GM10266 (cell line): ENCODE measurements at regions not wholly inside any gene's neighbourhood (a gene's known extent, or its start where the extent isn't known, plus 50 kb on each side); places are given as distances from the start of the nearest gene placed in this dataset.
A peak's percentile ranks its signal among the peaks of the same experiment; 100 is the strongest.
"Not testable (repeated sequence)": the region's sequence is repeated elsewhere in the genome, so short reads cannot be mapped to it uniquely, and the experiment has no call there.

Experiments
- DNase-seq: peaks from one replicate; pipeline ENCODE4 v3.0.0; 2012; ENCODE audit errors: extremely low spot score
- TF ChIP-seq, protein P1 (sequence below): IDR thresholded peaks from 2 replicates; pipeline ENCODE4 v1.5.1; 2012; ENCODE audit warnings: mild to moderate bottlenecking, low read depth; ENCODE audit not compliant: control insufficient read depth, insufficient read depth; ENCODE audit errors: missing control alignments

DNA sequence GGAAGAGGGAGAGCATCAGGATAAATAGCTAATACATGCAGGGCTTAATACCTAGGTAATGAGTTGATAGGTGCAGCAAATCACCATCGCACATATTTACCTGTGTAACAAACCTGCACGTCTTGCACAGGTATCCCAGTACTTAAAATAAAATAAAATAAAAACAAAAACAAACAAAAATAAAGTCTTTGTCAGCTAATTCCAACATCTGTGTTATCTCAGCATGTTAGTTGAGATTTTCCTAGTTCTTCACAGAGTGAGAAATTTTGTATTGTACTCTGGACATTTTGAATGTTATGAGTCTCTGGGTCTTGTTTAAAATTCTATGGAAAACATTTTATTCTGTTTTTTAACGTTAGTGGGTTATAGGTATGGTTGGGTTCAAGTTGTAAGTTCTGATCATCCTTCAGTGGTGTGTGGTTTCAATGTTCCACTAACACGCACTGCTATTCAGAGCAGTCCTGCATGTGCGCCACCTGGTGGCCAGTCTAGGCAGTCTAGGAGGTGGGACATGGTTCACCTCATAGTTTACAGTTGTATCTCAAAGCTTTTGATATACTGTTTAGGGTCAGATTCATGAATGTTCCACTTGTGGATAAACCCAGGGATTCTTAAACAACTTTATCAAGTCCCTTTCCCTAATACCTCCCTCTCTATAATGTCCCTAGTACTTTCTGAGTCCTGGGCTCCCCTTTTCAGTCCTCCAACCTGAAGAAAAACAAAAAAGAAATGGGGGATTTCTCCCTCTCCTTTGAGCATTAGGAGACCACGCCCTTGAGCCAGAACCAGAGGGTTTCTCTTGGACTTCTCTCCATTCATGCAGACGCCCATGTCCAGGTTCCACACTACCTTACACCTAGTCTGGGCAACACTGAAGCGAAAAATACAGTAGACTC lies 213.4 kb upstream of the GATA6 start:
- DNase-seq, result peak; percentile 72
- TF ChIP-seq, protein P1, sequence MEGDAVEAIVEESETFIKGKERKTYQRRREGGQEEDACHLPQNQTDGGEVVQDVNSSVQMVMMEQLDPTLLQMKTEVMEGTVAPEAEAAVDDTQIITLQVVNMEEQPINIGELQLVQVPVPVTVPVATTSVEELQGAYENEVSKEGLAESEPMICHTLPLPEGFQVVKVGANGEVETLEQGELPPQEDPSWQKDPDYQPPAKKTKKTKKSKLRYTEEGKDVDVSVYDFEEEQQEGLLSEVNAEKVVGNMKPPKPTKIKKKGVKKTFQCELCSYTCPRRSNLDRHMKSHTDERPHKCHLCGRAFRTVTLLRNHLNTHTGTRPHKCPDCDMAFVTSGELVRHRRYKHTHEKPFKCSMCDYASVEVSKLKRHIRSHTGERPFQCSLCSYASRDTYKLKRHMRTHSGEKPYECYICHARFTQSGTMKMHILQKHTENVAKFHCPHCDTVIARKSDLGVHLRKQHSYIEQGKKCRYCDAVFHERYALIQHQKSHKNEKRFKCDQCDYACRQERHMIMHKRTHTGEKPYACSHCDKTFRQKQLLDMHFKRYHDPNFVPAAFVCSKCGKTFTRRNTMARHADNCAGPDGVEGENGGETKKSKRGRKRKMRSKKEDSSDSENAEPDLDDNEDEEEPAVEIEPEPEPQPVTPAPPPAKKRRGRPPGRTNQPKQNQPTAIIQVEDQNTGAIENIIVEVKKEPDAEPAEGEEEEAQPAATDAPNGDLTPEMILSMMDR, result peak; percentile 96

- TF ChIP-seq, protein P1, result no peak
- no peak for DNase-seq
These were observed 211.1 kb upstream of the GATA6 start for GRCh38 chr18:21958263-21958662.

GRCh38 chr18:21958707-21959450 lies 210.5 kb upstream of the GATA6 start:
- TF ChIP-seq, protein P1, result no peak
- DNase-seq, result no peak

DNA sequence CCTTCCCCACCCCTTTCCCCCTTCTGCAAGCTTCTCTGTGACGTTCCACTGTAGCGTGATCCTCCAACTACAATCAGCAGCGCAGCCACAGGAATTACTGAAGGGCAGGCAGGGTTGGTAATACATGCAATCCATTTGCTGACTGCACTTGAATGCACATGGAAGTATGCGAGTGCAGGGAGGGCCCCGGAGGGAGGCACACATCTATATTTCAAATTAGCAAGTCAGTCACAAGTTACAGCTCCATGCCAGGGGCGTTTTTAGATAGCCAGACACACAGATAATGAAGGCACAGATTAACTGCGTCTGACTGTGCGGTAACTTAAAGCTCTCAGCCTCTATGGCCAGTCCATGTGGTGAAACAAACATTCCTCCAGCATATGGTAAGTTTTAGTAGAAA lies 209.2 kb upstream of the GATA6 start:
- DNase-seq, result no peak
- TF ChIP-seq, protein P1, result no peak

DNA sequence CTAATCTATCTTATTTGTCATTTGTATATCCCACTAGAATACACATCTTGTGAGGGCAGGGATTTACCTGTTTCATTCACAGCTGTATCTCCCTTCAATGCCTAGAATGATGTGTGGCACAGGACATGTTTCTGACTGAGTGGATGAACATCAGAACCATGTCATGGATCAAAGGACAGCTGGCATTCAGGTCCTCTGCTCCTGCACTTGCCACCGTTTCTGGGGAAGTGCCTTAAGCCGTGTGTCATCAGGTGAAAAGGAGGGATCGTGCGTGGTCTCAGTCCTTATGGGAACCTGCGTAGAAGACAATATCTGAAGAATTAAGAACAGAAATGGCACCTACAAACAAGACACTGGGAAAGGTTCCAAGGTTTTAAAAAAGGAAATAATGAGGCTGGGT lies 206.1 kb upstream of the GATA6 start:
- no peak for DNase-seq
- TF ChIP-seq, protein P1, result no peak

DNA sequence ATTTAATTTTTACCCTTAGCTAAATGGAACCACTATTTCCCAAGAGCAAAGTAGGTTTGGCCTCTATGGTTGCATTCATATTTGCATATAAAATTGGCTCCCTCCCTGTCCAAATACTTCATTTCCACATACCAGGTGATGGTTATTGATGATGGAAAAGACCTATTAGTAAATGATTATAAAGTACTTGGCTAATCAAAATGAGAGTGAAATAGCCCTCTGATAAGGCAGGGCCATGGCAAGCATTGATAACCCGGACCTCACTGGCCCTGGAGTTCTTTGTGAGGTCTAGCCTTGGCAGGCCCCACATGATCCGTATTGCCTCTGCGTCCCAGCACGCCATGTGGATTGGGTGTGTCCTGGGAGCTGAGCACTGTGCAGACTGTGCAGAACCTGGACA lies 201.1 kb upstream of the GATA6 start:
- DNase-seq, result no peak
- TF ChIP-seq, protein P1, result no peak

DNA sequence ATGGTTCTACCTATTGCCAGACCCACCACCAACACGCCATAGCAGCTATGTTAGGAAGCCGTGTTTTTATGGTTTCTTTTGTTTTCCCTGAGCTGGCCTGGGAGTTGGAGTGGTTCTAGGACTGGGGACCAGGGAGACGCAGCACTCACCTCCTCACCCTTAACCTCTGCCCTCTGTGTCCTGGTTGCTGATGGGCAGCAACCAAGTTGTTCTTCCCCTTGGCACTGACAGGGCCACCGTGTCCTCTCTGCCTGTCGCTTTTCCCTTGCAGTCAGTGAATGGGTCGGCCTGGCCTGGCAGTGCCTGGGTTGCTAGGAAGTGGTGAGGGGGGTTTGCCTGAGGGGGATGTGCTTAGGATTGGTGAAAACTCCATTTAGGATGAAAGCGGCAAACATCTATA lies 197.1 kb upstream of the GATA6 start:
- TF ChIP-seq, protein P1, result no peak
- no peak for DNase-seq

- DNase-seq, result not testable (repeated sequence)
These were observed 193.4 kb upstream of the GATA6 start for GRCh38 chr18:21975954-21976353.
